ENCODE measurements at regions not wholly inside any gene's neighbourhood (a gene's known extent, or its start where the extent isn't known, plus 50 kb on each side); places are given as distances from the start of the nearest gene placed in this dataset.

DNA sequence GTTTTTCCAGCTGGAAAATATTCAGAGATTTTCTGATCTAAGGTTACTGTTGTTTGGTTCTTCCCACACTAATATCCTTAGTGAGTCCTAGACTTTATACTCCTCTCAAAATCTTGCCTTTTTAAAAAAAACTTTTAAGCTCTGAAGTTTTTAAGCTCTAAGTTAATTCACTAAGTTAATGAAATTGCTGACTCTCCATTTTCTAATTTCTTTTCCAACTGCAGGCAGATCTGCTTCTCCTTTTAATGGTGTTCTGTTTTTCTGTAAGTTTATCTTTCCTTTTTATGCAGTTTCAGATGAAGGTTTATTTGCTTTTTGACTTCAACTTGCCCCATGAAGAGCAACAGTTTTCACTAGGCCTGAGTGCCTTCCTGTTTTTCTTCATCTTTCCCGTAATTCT is 125.8 kb upstream of the ARHGAP42 start:
- BruUV-seq (replicated peaks) = no TSS peak
- Histone ChIP-seq H3K9me3 (no peaks in the 10 kb centered on the region), H3K36me3 (ENCODE audit: control insufficient read depth, insufficient read depth, low read length) (no peaks in the 10 kb centered on the region), H3K4me3 (ENCODE audit: low read depth, low read length) (no peak overlapping the region), H3K27me3 (replicated peaks; ENCODE audit: control insufficient read depth, insufficient read depth, low read length) (no peaks in the 10 kb centered on the region), H3K4me1 (no peaks in the 10 kb centered on the region)
- no peaks in the 10 kb centered on the region for H3K4me1 Mint-ChIP-seq (ENCODE audit: low read depth, unreplicated experiment)
- no peaks in the 10 kb centered on the region for H3K27me3 Mint-ChIP-seq (ENCODE audit: insufficient read depth, unreplicated experiment)
- intact Hi-C loops (cut with micrococcal nuclease; ENCODE audit: unreplicated experiment) = no loop called here
- H3K9me3 Mint-ChIP-seq (ENCODE audit: unreplicated experiment) = no peaks in the 10 kb centered on the region
- POLR2A ChIA-PET = no interaction called here
- TF ChIP-seq, protein P1, sequence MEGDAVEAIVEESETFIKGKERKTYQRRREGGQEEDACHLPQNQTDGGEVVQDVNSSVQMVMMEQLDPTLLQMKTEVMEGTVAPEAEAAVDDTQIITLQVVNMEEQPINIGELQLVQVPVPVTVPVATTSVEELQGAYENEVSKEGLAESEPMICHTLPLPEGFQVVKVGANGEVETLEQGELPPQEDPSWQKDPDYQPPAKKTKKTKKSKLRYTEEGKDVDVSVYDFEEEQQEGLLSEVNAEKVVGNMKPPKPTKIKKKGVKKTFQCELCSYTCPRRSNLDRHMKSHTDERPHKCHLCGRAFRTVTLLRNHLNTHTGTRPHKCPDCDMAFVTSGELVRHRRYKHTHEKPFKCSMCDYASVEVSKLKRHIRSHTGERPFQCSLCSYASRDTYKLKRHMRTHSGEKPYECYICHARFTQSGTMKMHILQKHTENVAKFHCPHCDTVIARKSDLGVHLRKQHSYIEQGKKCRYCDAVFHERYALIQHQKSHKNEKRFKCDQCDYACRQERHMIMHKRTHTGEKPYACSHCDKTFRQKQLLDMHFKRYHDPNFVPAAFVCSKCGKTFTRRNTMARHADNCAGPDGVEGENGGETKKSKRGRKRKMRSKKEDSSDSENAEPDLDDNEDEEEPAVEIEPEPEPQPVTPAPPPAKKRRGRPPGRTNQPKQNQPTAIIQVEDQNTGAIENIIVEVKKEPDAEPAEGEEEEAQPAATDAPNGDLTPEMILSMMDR (IDR thresholded peaks at IDR 0.05; ENCODE audit: insufficient read depth in 1 of 2, low read depth in 1 of 2, low read length in 1 of 2, severe bottlenecking in 1 of 2, unreplicated experiment in 1 of 2) = no peak
- no peak overlapping the region for H3K27ac Mint-ChIP-seq (ENCODE audit: unreplicated experiment)
- no peak overlapping the region for H3K4me3 Mint-ChIP-seq (ENCODE audit: unreplicated experiment)
- no peak for DNase-seq
- CTCF ChIA-PET = no interaction called here
- H3K36me3 Mint-ChIP-seq (ENCODE audit: insufficient read depth, unreplicated experiment) = no peaks in the 10 kb centered on the region

DNA sequence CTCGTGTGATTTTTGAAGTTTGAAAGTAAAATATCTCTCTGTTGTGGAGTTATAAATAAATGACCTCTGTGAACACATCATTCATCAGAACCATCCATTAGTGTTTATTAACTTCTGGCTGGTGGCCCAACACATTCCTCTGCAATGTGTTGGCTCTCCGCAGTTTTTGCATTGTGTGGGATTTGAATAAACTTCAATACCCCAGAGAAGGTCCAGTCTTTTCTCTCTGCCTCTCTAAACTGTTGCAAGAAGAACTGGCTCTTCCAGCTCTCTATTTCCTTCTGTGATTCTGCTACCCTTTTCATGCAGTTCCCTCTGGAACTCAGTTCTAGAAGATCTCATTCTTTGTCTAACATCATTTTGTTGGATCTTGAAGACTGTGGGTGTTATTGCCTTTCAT is 125.0 kb upstream of the ARHGAP42 start:
- Mint-ChIP-seq H3K4me3 (ENCODE audit: unreplicated experiment) (no peak overlapping the region), H3K27me3 (ENCODE audit: insufficient read depth, unreplicated experiment) (no peaks in the 10 kb centered on the region), H3K9me3 (ENCODE audit: unreplicated experiment) (no peaks in the 10 kb centered on the region), H3K4me1 (ENCODE audit: low read depth, unreplicated experiment) (no peaks in the 10 kb centered on the region), H3K27ac (ENCODE audit: unreplicated experiment) (no peak overlapping the region), H3K36me3 (ENCODE audit: insufficient read depth, unreplicated experiment) (no peaks in the 10 kb centered on the region)
- intact Hi-C loops (cut with micrococcal nuclease; ENCODE audit: unreplicated experiment) = no loop called here
- POLR2A ChIA-PET = no interaction called here
- DNase-seq = no peak
- no TSS peak for BruUV-seq (replicated peaks)
- Histone ChIP-seq H3K4me1 (no peaks in the 10 kb centered on the region), H3K36me3 (ENCODE audit: control insufficient read depth, insufficient read depth, low read length) (no peaks in the 10 kb centered on the region), H3K9me3 (no peaks in the 10 kb centered on the region), H3K27me3 (replicated peaks; ENCODE audit: control insufficient read depth, insufficient read depth, low read length) (no peaks in the 10 kb centered on the region), H3K4me3 (ENCODE audit: low read depth, low read length) (no peak overlapping the region)
- TF ChIP-seq, protein P1 (IDR thresholded peaks at IDR 0.05; ENCODE audit: insufficient read depth in 1 of 2, low read depth in 1 of 2, low read length in 1 of 2, severe bottlenecking in 1 of 2, unreplicated experiment in 1 of 2) = no peak
- CTCF ChIA-PET = no interaction called here

DNA sequence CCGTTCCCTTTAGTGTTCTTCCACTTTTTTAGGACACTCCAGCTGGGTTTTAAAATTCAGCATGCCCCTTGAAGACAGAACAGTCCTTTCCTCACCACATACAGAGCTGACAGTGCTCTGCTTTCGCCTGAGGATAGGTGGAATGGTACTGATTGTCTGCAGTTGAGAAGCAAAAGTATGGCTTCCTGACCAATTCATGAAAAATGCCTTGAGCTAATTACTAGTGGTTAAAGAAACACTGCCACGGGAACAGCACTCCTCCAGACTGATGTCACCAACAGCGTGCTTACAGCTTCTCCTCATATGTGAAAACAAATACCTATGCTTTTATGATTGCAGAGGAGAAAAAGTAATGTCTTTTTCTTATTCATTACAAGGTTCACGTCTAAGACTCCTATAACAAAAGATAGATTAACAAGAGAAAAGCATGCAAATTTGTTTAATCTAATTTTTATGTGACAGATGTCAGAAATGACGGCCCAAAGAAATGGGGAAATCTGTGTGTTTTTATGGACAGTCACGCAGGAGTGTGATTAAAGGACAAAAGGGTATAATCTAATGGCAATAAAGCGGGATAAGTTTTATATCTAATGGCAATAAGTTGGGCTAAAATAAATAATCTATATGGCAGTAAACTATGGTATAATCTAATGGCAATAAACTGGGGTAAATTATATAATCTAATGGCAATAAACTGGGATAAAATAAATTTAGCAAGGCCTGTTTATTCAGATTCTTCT is 123.4 kb upstream of the ARHGAP42 start:
- Mint-ChIP-seq H3K9me3 (ENCODE audit: unreplicated experiment) (no peaks in the 10 kb centered on the region), H3K36me3 (ENCODE audit: insufficient read depth, unreplicated experiment) (no peaks in the 10 kb centered on the region), H3K4me3 (ENCODE audit: unreplicated experiment) (no peak overlapping the region), H3K4me1 (ENCODE audit: low read depth, unreplicated experiment) (no peaks in the 10 kb centered on the region), H3K27me3 (ENCODE audit: insufficient read depth, unreplicated experiment) (no peaks in the 10 kb centered on the region), H3K27ac (ENCODE audit: unreplicated experiment) (no peak overlapping the region)
- DNase-seq = no peak
- H3K4me3 ChIP-seq (ENCODE audit: low read depth, low read length) = no peak overlapping the region
- no TSS peak for BruUV-seq (replicated peaks)
- H3K4me1 ChIP-seq = no peaks in the 10 kb centered on the region
- H3K36me3 ChIP-seq (ENCODE audit: control insufficient read depth, insufficient read depth, low read length) = no peaks in the 10 kb centered on the region
- no peaks in the 10 kb centered on the region for H3K27me3 ChIP-seq (replicated peaks; ENCODE audit: control insufficient read depth, insufficient read depth, low read length)
- H3K9me3 ChIP-seq = no peaks in the 10 kb centered on the region
- intact Hi-C loops (cut with micrococcal nuclease; ENCODE audit: unreplicated experiment) = no loop called here
- ChIA-PET POLR2A (no interaction called here), CTCF (no interaction called here)
- TF ChIP-seq, protein P1 (IDR thresholded peaks at IDR 0.05; ENCODE audit: insufficient read depth in 1 of 2, low read depth in 1 of 2, low read length in 1 of 2, severe bottlenecking in 1 of 2, unreplicated experiment in 1 of 2) = no peak
